ENCODE measurements at regions not wholly inside any gene's neighbourhood (a gene's known extent, or its start where the extent isn't known, plus 50 kb on each side); places are given as distances from the start of the nearest gene placed in this dataset.

DNA sequence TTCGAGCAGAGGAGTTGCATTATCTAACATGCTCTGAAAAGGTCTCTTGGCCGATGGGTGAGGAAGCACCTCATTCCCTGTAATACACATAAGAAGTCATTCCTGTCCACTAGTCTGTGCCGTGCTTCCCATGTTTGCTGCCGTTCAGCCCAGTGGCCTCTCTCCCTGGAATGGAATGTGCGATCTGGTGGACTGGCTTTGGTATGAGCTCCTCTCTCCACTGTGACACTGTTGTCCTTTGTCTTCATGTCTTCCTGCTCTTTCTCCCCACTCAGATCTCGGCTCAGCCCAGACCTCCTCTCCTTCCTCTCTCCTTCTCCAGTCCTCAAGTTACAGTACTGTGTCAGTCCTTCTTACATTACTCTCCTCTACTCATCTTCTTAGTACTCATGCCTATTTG lies 192.8 kb upstream of the KLF6 start:
- Histone ChIP-seq H3K4me3 (ENCODE audit: low read length) (no peak overlapping the region), H3K9me3 (ENCODE audit: control insufficient read depth, insufficient read depth, low read length) (no peaks in the 10 kb centered on the region), H3K36me3 (ENCODE audit: control insufficient read depth, low read length) (no peaks in the 10 kb centered on the region), H3F3A (ENCODE audit: control insufficient read depth, insufficient read depth) (no peaks in the 10 kb centered on the region), H3K4me1 (ENCODE audit: control insufficient read depth, low read length) (no peaks in the 10 kb centered on the region; the same call in 1 of the 2 replicates), H3K4me2 (ENCODE audit: low read length) (no peak overlapping the region), H3K9me2 (replicated peaks; ENCODE audit: control insufficient read depth, low read length) (no peaks in the 10 kb centered on the region), H4K20me1 (ENCODE audit: control insufficient read depth, insufficient read depth, low read depth, low read length) (no peaks in the 10 kb centered on the region), H3K27me3 (ENCODE audit: control insufficient read depth, low read length) (no peaks in the 10 kb centered on the region), H3K79me2 (ENCODE audit: control insufficient read depth, low read length) (no peaks in the 10 kb centered on the region), H3K27ac (ENCODE audit: low read depth, low read length) (no peak overlapping the region)
- TF ChIP-seq, protein P1, sequence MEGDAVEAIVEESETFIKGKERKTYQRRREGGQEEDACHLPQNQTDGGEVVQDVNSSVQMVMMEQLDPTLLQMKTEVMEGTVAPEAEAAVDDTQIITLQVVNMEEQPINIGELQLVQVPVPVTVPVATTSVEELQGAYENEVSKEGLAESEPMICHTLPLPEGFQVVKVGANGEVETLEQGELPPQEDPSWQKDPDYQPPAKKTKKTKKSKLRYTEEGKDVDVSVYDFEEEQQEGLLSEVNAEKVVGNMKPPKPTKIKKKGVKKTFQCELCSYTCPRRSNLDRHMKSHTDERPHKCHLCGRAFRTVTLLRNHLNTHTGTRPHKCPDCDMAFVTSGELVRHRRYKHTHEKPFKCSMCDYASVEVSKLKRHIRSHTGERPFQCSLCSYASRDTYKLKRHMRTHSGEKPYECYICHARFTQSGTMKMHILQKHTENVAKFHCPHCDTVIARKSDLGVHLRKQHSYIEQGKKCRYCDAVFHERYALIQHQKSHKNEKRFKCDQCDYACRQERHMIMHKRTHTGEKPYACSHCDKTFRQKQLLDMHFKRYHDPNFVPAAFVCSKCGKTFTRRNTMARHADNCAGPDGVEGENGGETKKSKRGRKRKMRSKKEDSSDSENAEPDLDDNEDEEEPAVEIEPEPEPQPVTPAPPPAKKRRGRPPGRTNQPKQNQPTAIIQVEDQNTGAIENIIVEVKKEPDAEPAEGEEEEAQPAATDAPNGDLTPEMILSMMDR (IDR thresholded peaks at IDR 0.05; ENCODE audit: low read depth, low read length, poor library complexity, severe bottlenecking) = no peak
- TF ChIP-seq EZH2phosphoT487 (IDR thresholded peaks at IDR 0.05; ENCODE audit: borderline replicate concordance, low read length) = no peak

- TF ChIP-seq EZH2phosphoT487 (IDR thresholded peaks at IDR 0.05; ENCODE audit: borderline replicate concordance, low read length) = no peak
- TF ChIP-seq, protein P1 (IDR thresholded peaks at IDR 0.05; ENCODE audit: low read depth, low read length, poor library complexity, severe bottlenecking) = no peak
- H3K79me2 ChIP-seq (ENCODE audit: control insufficient read depth, low read length) = no peaks in the 10 kb centered on the region
Observed at GRCh38 chr10:3976718-3977117, 191.7 kb upstream of the KLF6 start.

GRCh38 chr10:3976171-3976570 lies 191.2 kb upstream of the KLF6 start:
- Histone ChIP-seq H3K36me3 (ENCODE audit: control insufficient read depth, low read length) (no peaks in the 10 kb centered on the region), H3K4me3 (ENCODE audit: low read length) (no peak overlapping the region), H3K9me2 (replicated peaks; ENCODE audit: control insufficient read depth, low read length) (no peaks in the 10 kb centered on the region), H4K20me1 (ENCODE audit: control insufficient read depth, insufficient read depth, low read depth, low read length) (no peaks in the 10 kb centered on the region), H3K4me2 (ENCODE audit: low read length) (no peak overlapping the region), H3K27ac (ENCODE audit: low read depth, low read length) (no peak overlapping the region), H3K27me3 (ENCODE audit: control insufficient read depth, low read length) (no peaks in the 10 kb centered on the region), H3K9me3 (ENCODE audit: control insufficient read depth, insufficient read depth, low read length) (no peaks in the 10 kb centered on the region), H3K79me2 (ENCODE audit: control insufficient read depth, low read length) (no peaks in the 10 kb centered on the region), H3F3A (ENCODE audit: control insufficient read depth, insufficient read depth) (no peaks in the 10 kb centered on the region), H3K4me1 (ENCODE audit: control insufficient read depth, low read length) (no peaks in the 10 kb centered on the region; the same call in 1 of the 2 replicates)
- TF ChIP-seq, protein P1 (IDR thresholded peaks at IDR 0.05; ENCODE audit: low read depth, low read length, poor library complexity, severe bottlenecking) = no peak
- TF ChIP-seq EZH2phosphoT487 (IDR thresholded peaks at IDR 0.05; ENCODE audit: borderline replicate concordance, low read length) = no peak

More at GRCh38 chr10:3976718-3977117, 191.7 kb upstream of the KLF6 start:
- H3K36me3 ChIP-seq (ENCODE audit: control insufficient read depth, low read length) = no peaks in the 10 kb centered on the region
- no peak overlapping the region for H3K27ac ChIP-seq (ENCODE audit: low read depth, low read length)
- no peaks in the 10 kb centered on the region; the same call in 1 of the 2 replicates for H3K4me1 ChIP-seq (ENCODE audit: control insufficient read depth, low read length)
- H3K4me3 ChIP-seq (ENCODE audit: low read length) = no peak overlapping the region
- no peaks in the 10 kb centered on the region for H4K20me1 ChIP-seq (ENCODE audit: control insufficient read depth, insufficient read depth, low read depth, low read length)
- H3K9me3 ChIP-seq (ENCODE audit: control insufficient read depth, insufficient read depth, low read length) = no peaks in the 10 kb centered on the region
- H3K9me2 ChIP-seq (replicated peaks; ENCODE audit: control insufficient read depth, low read length) = no peaks in the 10 kb centered on the region
- no peaks in the 10 kb centered on the region for H3F3A ChIP-seq (ENCODE audit: control insufficient read depth, insufficient read depth)
- no peaks in the 10 kb centered on the region for H3K27me3 ChIP-seq (ENCODE audit: control insufficient read depth, low read length)
- no peak overlapping the region for H3K4me2 ChIP-seq (ENCODE audit: low read length)
